ENCODE measurements at regions not wholly inside any gene's neighbourhood (a gene's known extent, or its start where the extent isn't known, plus 50 kb on each side); places are given as distances from the start of the nearest gene placed in this dataset.

DNA sequence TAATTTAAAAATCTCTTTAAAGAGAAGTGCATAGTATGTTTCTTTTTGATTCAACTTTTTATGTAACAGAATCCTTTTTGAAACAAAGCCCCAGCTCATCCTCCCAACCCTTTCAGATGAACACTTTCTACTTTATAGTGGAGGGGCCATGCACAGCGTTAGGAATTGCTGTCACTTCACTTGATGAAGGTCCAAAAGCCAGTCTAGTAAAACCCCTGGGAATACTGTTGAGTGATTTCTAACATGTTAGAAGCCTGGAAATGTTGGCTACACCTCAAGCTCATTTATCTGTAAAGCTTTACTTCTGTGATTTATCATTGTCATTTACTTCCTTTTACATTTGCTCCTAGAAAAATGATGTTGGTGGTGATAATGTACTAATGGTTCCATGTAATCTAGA is 1608.9 kb upstream of the TENM3 start:
- TF ChIP-seq CTCF (IDR thresholded peaks at IDR 0.05) (no peak), POLR2A (IDR thresholded peaks at IDR 0.05; ENCODE audit: low read depth) (no peak), EP300 (IDR thresholded peaks at IDR 0.05) (no peak)

Measured in esophagus muscularis mucosa (tissue), 4 donors.